Memory B cell (primary cell): ENCODE measurements at regions not wholly inside any gene's neighbourhood (a gene's known extent, or its start where the extent isn't known, plus 50 kb on each side); places are given as distances from the start of the nearest gene placed in this dataset.
A peak's percentile ranks its signal among the peaks of the same experiment; 100 is the strongest.
"Not testable (repeated sequence)": the region's sequence is repeated elsewhere in the genome, so short reads cannot be mapped to it uniquely, and the experiment has no call there.

ENCODE experiments used
- ATAC-seq: fragments of 150-1000 bp; cut with Tn5 transposase; 2 replicates; pipeline ENCODE4 v1.10.0; 2021; ENCODE audit warnings: low read depth, mild to moderate bottlenecking, moderate library complexity
- DNase-seq, 2 donors: peaks; one replicate each; pipeline ENCODE4 v3.0.0; 2022; ENCODE audit warnings: low spot score in 2 of 2
- H3K27ac Mint-ChIP-seq: one replicate; pipeline ENCODE4 v1.8.0; 2022; ENCODE audit warnings: mild to moderate bottlenecking, moderate library complexity, mixed read lengths
- H3K27me3 Mint-ChIP-seq: one replicate; pipeline ENCODE4 v1.8.0; 2022; ENCODE audit warnings: mixed read lengths
- H3K36me3 Mint-ChIP-seq: one replicate; pipeline ENCODE4 v1.8.0; 2022; ENCODE audit warnings: mild to moderate bottlenecking, mixed read lengths
- H3K4me1 Mint-ChIP-seq: one replicate; pipeline ENCODE4 v1.8.0; 2022; ENCODE audit warnings: mixed read lengths
- H3K4me3 Mint-ChIP-seq: one replicate; pipeline ENCODE4 v1.8.0; 2022; ENCODE audit warnings: mild to moderate bottlenecking, moderate library complexity, mixed read lengths
- H3K9me3 Mint-ChIP-seq: one replicate; pipeline ENCODE4 v1.8.0; 2022; ENCODE audit warnings: mixed read lengths

- no peak for ATAC-seq
- H3K9me3 Mint-ChIP-seq, result no peaks in the 10 kb centered on the region
- no peak overlapping the region for H3K4me3 Mint-ChIP-seq
- DNase-seq, result no peak
- peaks cover 9% of the 10 kb centered on the region for H3K27me3 Mint-ChIP-seq
- no peak overlapping the region for H3K27ac Mint-ChIP-seq
- no peaks in the 10 kb centered on the region for H3K36me3 Mint-ChIP-seq
- peaks cover 3% of the 10 kb centered on the region for H3K4me1 Mint-ChIP-seq
These were observed 177.1 kb downstream of the CD47 start for GRCh38 chr3:107913701-107914100.

GRCh38 chr3:107911337-107912000 is 179.4 kb downstream of the CD47 start:
- H3K36me3 Mint-ChIP-seq, result no peaks in the 10 kb centered on the region
- H3K27me3 Mint-ChIP-seq, result peaks cover 1% of the 10 kb centered on the region
- peaks cover 3% of the 10 kb centered on the region for H3K4me1 Mint-ChIP-seq
- DNase-seq, result no peak
- H3K27ac Mint-ChIP-seq, result no peak overlapping the region
- H3K4me3 Mint-ChIP-seq, result no peak overlapping the region
- no peak for ATAC-seq
- no peaks in the 10 kb centered on the region for H3K9me3 Mint-ChIP-seq

- no peak for DNase-seq
- Mint-ChIP-seq H3K9me3 (no peaks in the 10 kb centered on the region), H3K4me1 (peaks cover 3% of the 10 kb centered on the region), H3K27me3 (no peaks in the 10 kb centered on the region), H3K27ac (no peak overlapping the region), H3K36me3 (no peaks in the 10 kb centered on the region), H3K4me3 (no peak overlapping the region)
- peak; percentile 81 for ATAC-seq
These were observed 180.0 kb downstream of the CD47 start for GRCh38 chr3:107910713-107911259.

- not testable (repeated sequence) for H3K36me3 Mint-ChIP-seq, DNase-seq, H3K9me3 Mint-ChIP-seq, H3K4me1 Mint-ChIP-seq, H3K27ac Mint-ChIP-seq, H3K27me3 Mint-ChIP-seq, H3K4me3 Mint-ChIP-seq, ATAC-seq
These were observed 181.2 kb downstream of the CD47 start for GRCh38 chr3:107909583-107909982.

- Mint-ChIP-seq H3K27ac (no peak overlapping the region), H3K36me3 (no peaks in the 10 kb centered on the region)
These were observed 182.8 kb downstream of the CD47 start for GRCh38 chr3:107907996-107908395.

GRCh38 chr3:107904536-107905066 is 186.2 kb downstream of the CD47 start:
- DNase-seq (no peak), ATAC-seq (no peak)
- H3K36me3 Mint-ChIP-seq, result no peaks in the 10 kb centered on the region
- H3K27ac Mint-ChIP-seq, result no peak overlapping the region
- no peaks in the 10 kb centered on the region for H3K9me3 Mint-ChIP-seq
- peaks cover 6% of the 10 kb centered on the region for H3K27me3 Mint-ChIP-seq
- no peaks in the 10 kb centered on the region for H3K4me1 Mint-ChIP-seq
- no peak overlapping the region for H3K4me3 Mint-ChIP-seq

More at GRCh38 chr3:107907996-107908395, 182.8 kb downstream of the CD47 start:
- ATAC-seq (no peak), DNase-seq (no peak)
- H3K9me3 Mint-ChIP-seq, result no peaks in the 10 kb centered on the region
- H3K27me3 Mint-ChIP-seq, result peaks cover 2% of the 10 kb centered on the region
- H3K4me1 Mint-ChIP-seq, result peaks cover 3% of the 10 kb centered on the region
- no peak overlapping the region for H3K4me3 Mint-ChIP-seq

GRCh38 chr3:107899990-107900651 is 190.7 kb downstream of the CD47 start:
- H3K4me3 Mint-ChIP-seq, result no peak overlapping the region
- DNase-seq, result no peak
- no peak for ATAC-seq
- no peak overlapping the region for H3K27ac Mint-ChIP-seq
- H3K27me3 Mint-ChIP-seq, result peaks cover 16% of the 10 kb centered on the region
- H3K4me1 Mint-ChIP-seq, result no peaks in the 10 kb centered on the region
- no peaks in the 10 kb centered on the region for H3K36me3 Mint-ChIP-seq
- H3K9me3 Mint-ChIP-seq, result no peaks in the 10 kb centered on the region

- ATAC-seq (no peak), DNase-seq (no peak)
- H3K27me3 Mint-ChIP-seq, result peaks cover 15% of the 10 kb centered on the region
- H3K9me3 Mint-ChIP-seq, result no peaks in the 10 kb centered on the region
- no peak overlapping the region for H3K4me3 Mint-ChIP-seq
- H3K4me1 Mint-ChIP-seq, result no peaks in the 10 kb centered on the region
- H3K27ac Mint-ChIP-seq, result no peak overlapping the region
- no peaks in the 10 kb centered on the region for H3K36me3 Mint-ChIP-seq
These were observed 193.3 kb downstream of the CD47 start for GRCh38 chr3:107897471-107898061.

- Mint-ChIP-seq H3K36me3 (no peaks in the 10 kb centered on the region), H3K27ac (no peak overlapping the region), H3K4me3 (no peak overlapping the region), H3K27me3 (peaks cover 13% of the 10 kb centered on the region), H3K9me3 (no peaks in the 10 kb centered on the region), H3K4me1 (no peaks in the 10 kb centered on the region)
- DNase-seq, result no peak
- no peak for ATAC-seq
These were observed 195.8 kb downstream of the CD47 start for GRCh38 chr3:107894998-107895397.

- H3K9me3 Mint-ChIP-seq, result peaks cover 2% of the 10 kb centered on the region
- no peak for DNase-seq
- no peak overlapping the region for H3K4me3 Mint-ChIP-seq
- H3K36me3 Mint-ChIP-seq, result no peaks in the 10 kb centered on the region
- H3K27ac Mint-ChIP-seq, result no peak overlapping the region
- no peak for ATAC-seq
- H3K27me3 Mint-ChIP-seq, result peaks cover 14% of the 10 kb centered on the region
- no peaks in the 10 kb centered on the region for H3K4me1 Mint-ChIP-seq
These were observed 197.7 kb downstream of the CD47 start for GRCh38 chr3:107892955-107893624.

- DNase-seq (no peak), ATAC-seq (no peak)
- Mint-ChIP-seq H3K27me3 (peaks cover 4% of the 10 kb centered on the region), H3K36me3 (no peaks in the 10 kb centered on the region), H3K27ac (no peak overlapping the region), H3K4me1 (no peaks in the 10 kb centered on the region), H3K4me3 (no peak overlapping the region), H3K9me3 (peaks cover 2% of the 10 kb centered on the region)
These were observed 205.9 kb downstream of the CD47 start for GRCh38 chr3:107884719-107885460.

- Mint-ChIP-seq H3K9me3 (peaks cover under 1% of the 10 kb centered on the region), H3K27ac (no peak overlapping the region), H3K4me3 (no peak overlapping the region), H3K36me3 (no peaks in the 10 kb centered on the region), H3K4me1 (no peaks in the 10 kb centered on the region), H3K27me3 (peaks cover 2% of the 10 kb centered on the region)
- DNase-seq (no peak), ATAC-seq (no peak)
These were observed 206.8 kb downstream of the CD47 start for GRCh38 chr3:107884028-107884427.

GRCh38 chr3:107882881-107883280 is 207.9 kb downstream of the CD47 start:
- Mint-ChIP-seq H3K4me3 (no peak overlapping the region), H3K27me3 (peaks cover 2% of the 10 kb centered on the region), H3K36me3 (no peaks in the 10 kb centered on the region), H3K27ac (no peak overlapping the region), H3K9me3 (no peaks in the 10 kb centered on the region), H3K4me1 (no peaks in the 10 kb centered on the region)
- DNase-seq (no peak), ATAC-seq (no peak)
